ENCODE measurements at regions not wholly inside any gene's neighbourhood (a gene's known extent, or its start where the extent isn't known, plus 50 kb on each side); places are given as distances from the start of the nearest gene placed in this dataset.

DNA sequence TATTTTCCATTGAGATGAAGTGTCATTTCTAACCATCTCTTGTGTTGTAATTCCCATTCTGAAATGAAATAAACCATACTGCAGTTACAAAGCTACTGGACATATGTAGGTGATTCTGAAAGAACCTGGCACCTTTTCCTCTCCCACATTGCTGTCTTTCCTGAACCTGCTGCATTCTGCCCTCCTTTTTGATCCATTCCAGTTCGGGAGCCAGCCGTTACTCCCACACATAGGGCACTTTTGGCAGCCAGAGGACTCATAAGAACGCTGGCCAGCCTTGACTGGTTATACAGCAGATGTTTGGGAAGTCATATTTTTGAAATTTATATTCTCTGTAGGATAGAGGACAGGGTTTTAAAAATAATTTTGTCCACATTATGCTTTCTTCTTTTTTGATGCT, 369.8 kb upstream of the CDH7 start:
- H3K9me3 ChIP-seq (ENCODE audit: control insufficient read depth, insufficient read depth, low read length): peaks cover 4% of the 10 kb centered on the region
- WGBS (ENCODE audit: insufficient coverage): 84% methylated on average over 3 of the region's 3 CpGs
- H3K4me1 Mint-ChIP-seq: no peaks in the 10 kb centered on the region
- H3K27me3 ChIP-seq (ENCODE audit: control insufficient read depth, insufficient read depth, low read length): no peaks in the 10 kb centered on the region
- ATAC-seq (no peak), DNase-seq (no peak)
- H3K27me3 Mint-ChIP-seq (ENCODE audit: low read depth in 2 of 2): no peaks in the 10 kb centered on the region
- TF ChIP-seq, protein P1, sequence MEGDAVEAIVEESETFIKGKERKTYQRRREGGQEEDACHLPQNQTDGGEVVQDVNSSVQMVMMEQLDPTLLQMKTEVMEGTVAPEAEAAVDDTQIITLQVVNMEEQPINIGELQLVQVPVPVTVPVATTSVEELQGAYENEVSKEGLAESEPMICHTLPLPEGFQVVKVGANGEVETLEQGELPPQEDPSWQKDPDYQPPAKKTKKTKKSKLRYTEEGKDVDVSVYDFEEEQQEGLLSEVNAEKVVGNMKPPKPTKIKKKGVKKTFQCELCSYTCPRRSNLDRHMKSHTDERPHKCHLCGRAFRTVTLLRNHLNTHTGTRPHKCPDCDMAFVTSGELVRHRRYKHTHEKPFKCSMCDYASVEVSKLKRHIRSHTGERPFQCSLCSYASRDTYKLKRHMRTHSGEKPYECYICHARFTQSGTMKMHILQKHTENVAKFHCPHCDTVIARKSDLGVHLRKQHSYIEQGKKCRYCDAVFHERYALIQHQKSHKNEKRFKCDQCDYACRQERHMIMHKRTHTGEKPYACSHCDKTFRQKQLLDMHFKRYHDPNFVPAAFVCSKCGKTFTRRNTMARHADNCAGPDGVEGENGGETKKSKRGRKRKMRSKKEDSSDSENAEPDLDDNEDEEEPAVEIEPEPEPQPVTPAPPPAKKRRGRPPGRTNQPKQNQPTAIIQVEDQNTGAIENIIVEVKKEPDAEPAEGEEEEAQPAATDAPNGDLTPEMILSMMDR (IDR thresholded peaks at IDR 0.05): no peak
- intact Hi-C loops (cut with micrococcal nuclease): no loop called here
- H3K4me1 ChIP-seq (ENCODE audit: control insufficient read depth, insufficient read depth, low read length): no peaks in the 10 kb centered on the region
- H3K4me3 Mint-ChIP-seq: no peak overlapping the region
- H3K9me3 Mint-ChIP-seq: peaks cover 10 to 26% of the 10 kb centered on the region in 2 donors
- no peak overlapping the region for H3K27ac ChIP-seq (ENCODE audit: low read length)
- H3K4me3 ChIP-seq (ENCODE audit: low read length): no peak overlapping the region
- H3K36me3 Mint-ChIP-seq: peaks cover 16% of the 10 kb centered on the region
- H3K36me3 ChIP-seq (ENCODE audit: control insufficient read depth, insufficient read depth, low read length): no peaks in the 10 kb centered on the region
- H3K27ac Mint-ChIP-seq: no peak overlapping the region

DNA sequence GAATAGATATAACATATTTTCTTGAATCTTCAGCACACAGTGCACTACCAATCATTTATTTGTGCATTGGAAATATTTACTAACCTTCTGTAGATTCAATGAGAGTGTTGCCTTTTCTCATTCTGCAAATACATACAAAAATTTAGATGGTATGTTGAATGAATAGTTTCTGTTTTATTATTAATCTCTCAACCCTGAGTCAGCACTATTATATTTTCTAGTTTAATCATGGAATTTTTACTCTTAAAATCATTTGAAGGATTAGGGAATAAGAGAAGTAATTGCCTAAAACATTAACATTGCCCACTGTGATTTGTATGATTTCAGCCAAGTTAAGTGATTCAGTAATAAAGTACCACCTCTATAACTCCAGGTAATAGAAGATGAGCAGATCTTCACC, 370.2 kb upstream of the CDH7 start:
- no peaks in the 10 kb centered on the region for H3K36me3 ChIP-seq (ENCODE audit: control insufficient read depth, insufficient read depth, low read length)
- ATAC-seq: no peak
- no peak overlapping the region for H3K27ac Mint-ChIP-seq
- H3K4me1 ChIP-seq (ENCODE audit: control insufficient read depth, insufficient read depth, low read length): no peaks in the 10 kb centered on the region
- peaks cover 10 to 26% of the 10 kb centered on the region in 2 donors for H3K9me3 Mint-ChIP-seq
- H3K36me3 Mint-ChIP-seq: peaks cover 14% of the 10 kb centered on the region
- intact Hi-C loops (cut with micrococcal nuclease): no loop called here
- peaks cover 4% of the 10 kb centered on the region for H3K9me3 ChIP-seq (ENCODE audit: control insufficient read depth, insufficient read depth, low read length)
- no peak overlapping the region for H3K4me3 ChIP-seq (ENCODE audit: low read length)
- no peak for DNase-seq
- H3K27ac ChIP-seq (ENCODE audit: low read length): no peak overlapping the region
- H3K27me3 ChIP-seq (ENCODE audit: control insufficient read depth, insufficient read depth, low read length): no peaks in the 10 kb centered on the region
- H3K4me3 Mint-ChIP-seq: no peak overlapping the region
- H3K27me3 Mint-ChIP-seq (ENCODE audit: low read depth in 2 of 2): no peaks in the 10 kb centered on the region
- H3K4me1 Mint-ChIP-seq: no peaks in the 10 kb centered on the region
- TF ChIP-seq, protein P1 (IDR thresholded peaks at IDR 0.05): no peak

DNA sequence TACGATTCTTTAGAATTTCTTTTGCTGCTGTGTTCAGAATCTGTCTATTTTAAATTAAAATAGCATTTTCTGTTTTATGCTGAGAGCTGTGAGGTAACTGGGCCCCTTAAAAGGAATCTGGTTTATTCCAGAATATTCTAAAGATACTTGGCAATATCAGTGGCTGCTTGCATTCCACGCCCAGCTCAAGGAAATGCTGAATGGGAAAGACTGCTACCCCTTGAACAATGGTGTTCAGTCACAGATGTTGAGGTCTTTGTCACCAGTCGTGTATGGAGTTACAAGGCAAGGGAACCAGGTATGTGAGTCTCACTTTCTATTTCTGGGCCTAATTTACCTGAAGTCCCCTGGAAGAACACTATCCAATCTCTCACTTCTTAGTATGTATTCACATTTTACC, 377.9 kb upstream of the CDH7 start:
- H3K4me3 Mint-ChIP-seq: no peak overlapping the region
- H3K4me1 ChIP-seq (ENCODE audit: control insufficient read depth, insufficient read depth, low read length): no peaks in the 10 kb centered on the region
- H3K4me3 ChIP-seq (ENCODE audit: low read length): no peak overlapping the region
- H3K4me1 Mint-ChIP-seq: no peaks in the 10 kb centered on the region
- no peaks in the 10 kb centered on the region for H3K27me3 ChIP-seq (ENCODE audit: control insufficient read depth, insufficient read depth, low read length)
- no peak overlapping the region for H3K27ac ChIP-seq (ENCODE audit: low read length)
- TF ChIP-seq, protein P1 (IDR thresholded peaks at IDR 0.05): no peak
- no peaks in the 10 kb centered on the region for H3K9me3 ChIP-seq (ENCODE audit: control insufficient read depth, insufficient read depth, low read length)
- ATAC-seq (no peak), DNase-seq (no peak)
- peaks cover 5% of the 10 kb centered on the region for H3K36me3 Mint-ChIP-seq
- WGBS (ENCODE audit: insufficient coverage): 84% methylated on average over 3 of the region's 3 CpGs
- peaks cover 19 to 23% of the 10 kb centered on the region in 2 donors for H3K9me3 Mint-ChIP-seq
- H3K36me3 ChIP-seq (ENCODE audit: control insufficient read depth, insufficient read depth, low read length): no peaks in the 10 kb centered on the region
- H3K27me3 Mint-ChIP-seq (ENCODE audit: low read depth in 2 of 2): no peaks in the 10 kb centered on the region
- no peak overlapping the region for H3K27ac Mint-ChIP-seq
- intact Hi-C loops (cut with micrococcal nuclease): no loop called here

DNA sequence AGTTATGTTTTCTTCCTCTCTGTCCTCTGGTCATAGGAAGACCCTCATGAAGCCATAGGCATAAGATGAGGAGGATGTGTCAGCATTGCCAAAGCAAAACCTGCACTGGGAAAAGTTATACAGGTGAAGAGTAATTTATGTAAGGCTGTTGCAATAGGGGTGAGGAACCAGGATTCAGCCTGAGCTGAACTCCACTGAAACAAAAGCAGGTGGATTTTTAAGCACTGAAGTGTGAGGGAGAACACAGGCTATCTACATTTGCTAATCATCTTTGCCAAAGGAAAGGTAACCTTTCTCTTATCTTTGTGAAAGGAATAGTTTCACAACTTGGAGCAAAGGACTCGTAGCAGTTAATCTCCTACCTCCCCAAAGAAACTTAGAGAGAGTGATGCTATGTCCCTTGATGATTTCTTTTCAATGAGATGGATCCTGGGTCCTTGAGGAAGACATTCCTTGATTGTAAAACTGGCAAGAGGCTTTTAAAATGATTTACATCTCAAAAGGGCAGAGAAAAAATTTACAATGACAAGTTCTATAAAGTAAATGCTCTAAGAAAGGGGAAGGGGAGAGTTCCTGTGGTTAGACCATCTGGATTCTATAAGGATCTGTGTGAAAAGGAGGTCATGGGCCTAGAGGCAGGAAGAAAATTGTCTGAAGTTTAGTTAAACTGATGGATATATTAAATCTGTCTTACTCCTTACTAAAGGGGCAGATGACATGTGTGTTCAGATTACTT, 385.4 kb upstream of the CDH7 start:
- Histone ChIP-seq H3K4me1 (ENCODE audit: control insufficient read depth, insufficient read depth, low read length) (no peaks in the 10 kb centered on the region), H3K27ac (ENCODE audit: low read length) (no peak overlapping the region), H3K9me3 (ENCODE audit: control insufficient read depth, insufficient read depth, low read length) (peaks cover 7% of the 10 kb centered on the region), H3K27me3 (ENCODE audit: control insufficient read depth, insufficient read depth, low read length) (no peaks in the 10 kb centered on the region), H3K36me3 (ENCODE audit: control insufficient read depth, insufficient read depth, low read length) (no peaks in the 10 kb centered on the region), H3K4me3 (ENCODE audit: low read length) (no peak overlapping the region)
- Mint-ChIP-seq H3K27me3 (ENCODE audit: low read depth in 2 of 2) (no peaks in the 10 kb centered on the region), H3K4me1 (no peaks in the 10 kb centered on the region), H3K4me3 (no peak overlapping the region), H3K9me3 (peaks cover 11 to 13% of the 10 kb centered on the region in 2 donors), H3K36me3 (no peaks in the 10 kb centered on the region), H3K27ac (no peak overlapping the region)
- no CpG with 5 or more reads among the region's 1 CpG for WGBS (ENCODE audit: insufficient coverage)
- intact Hi-C loops (cut with micrococcal nuclease): no loop called here
- ATAC-seq (no peak), DNase-seq (no peak)
- TF ChIP-seq, protein P1 (IDR thresholded peaks at IDR 0.05): no peak

Measured in natural killer cell (primary cell).